SU-DHL-6 (cell line): ENCODE measurements at regions not wholly inside any gene's neighbourhood (a gene's known extent, or its start where the extent isn't known, plus 50 kb on each side); places are given as distances from the start of the nearest gene placed in this dataset.

ENCODE experiments used
- EZH2phosphoT487 ChIP-seq: fragments of 200-600 bp; sonication (generic), shearing (Covaris generic); conservative IDR thresholded peaks from 2 replicates; pipeline ENCODE4 v1.6.1; 2018; ENCODE audit warnings: mild to moderate bottlenecking, antibody characterized with exemption, low read length, moderate library complexity, mixed read lengths
- TF ChIP-seq, protein P1 (sequence below): fragments of 200-600 bp; sonication (generic); IDR thresholded peaks from one replicate; pipeline ENCODE4 v1.5.1; 2017; ENCODE audit warnings: antibody characterized with exemption, mild to moderate bottlenecking, low read length, moderate library complexity; ENCODE audit not compliant: insufficient read depth, poor library complexity, severe bottlenecking

DNA sequence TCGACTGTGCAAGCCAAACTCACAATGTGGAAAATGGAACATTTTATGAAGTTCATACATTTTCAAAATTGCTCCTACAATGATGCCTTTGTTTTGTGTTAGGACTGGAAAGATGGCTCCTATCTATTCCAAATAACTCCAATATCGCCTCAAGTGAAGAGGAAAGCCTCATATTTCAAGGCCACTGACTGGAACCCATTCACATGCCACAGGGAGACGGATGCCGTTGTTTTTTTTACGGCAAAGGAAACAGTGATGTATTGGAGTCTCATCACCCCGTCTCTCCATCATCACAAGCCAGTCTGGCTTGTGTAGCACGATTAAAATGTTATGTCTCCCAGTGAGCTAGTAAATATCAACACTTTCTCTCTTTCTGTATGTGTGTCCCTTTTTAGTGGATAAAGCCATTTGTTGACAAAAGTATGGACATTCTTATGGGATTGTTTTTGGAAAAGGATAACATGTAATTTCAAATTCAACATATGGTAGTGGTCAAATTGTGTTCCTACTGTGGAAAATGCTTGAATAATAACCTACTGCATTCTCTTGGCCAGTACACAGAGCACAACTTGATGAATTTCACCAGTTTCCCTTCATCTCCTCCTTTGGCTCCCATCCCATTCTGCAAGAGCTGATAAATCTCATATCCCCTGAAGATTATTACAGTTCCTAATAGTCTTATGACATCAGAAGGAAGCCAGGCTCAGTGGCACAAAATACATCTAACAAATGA lies 109.5 kb upstream of the PITRM1 start:
- TF ChIP-seq, protein P1, sequence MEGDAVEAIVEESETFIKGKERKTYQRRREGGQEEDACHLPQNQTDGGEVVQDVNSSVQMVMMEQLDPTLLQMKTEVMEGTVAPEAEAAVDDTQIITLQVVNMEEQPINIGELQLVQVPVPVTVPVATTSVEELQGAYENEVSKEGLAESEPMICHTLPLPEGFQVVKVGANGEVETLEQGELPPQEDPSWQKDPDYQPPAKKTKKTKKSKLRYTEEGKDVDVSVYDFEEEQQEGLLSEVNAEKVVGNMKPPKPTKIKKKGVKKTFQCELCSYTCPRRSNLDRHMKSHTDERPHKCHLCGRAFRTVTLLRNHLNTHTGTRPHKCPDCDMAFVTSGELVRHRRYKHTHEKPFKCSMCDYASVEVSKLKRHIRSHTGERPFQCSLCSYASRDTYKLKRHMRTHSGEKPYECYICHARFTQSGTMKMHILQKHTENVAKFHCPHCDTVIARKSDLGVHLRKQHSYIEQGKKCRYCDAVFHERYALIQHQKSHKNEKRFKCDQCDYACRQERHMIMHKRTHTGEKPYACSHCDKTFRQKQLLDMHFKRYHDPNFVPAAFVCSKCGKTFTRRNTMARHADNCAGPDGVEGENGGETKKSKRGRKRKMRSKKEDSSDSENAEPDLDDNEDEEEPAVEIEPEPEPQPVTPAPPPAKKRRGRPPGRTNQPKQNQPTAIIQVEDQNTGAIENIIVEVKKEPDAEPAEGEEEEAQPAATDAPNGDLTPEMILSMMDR, result no peak
- TF ChIP-seq EZH2phosphoT487, result no peak
